HCT116 (cell line): ENCODE measurements at regions not wholly inside any gene's neighbourhood (a gene's known extent, or its start where the extent isn't known, plus 50 kb on each side); places are given as distances from the start of the nearest gene placed in this dataset.

Experiments used
- ATAC-seq: fragments of 200-7000 bp; cut with Tn5 transposase; 2 replicates; pipeline ENCODE4 v1.9.1; 2020; ENCODE audit warnings: mild to moderate bottlenecking, moderate library complexity
- BruUV-seq: library from RNA; stranded (reverse); fragments of 400-500 nt; replicated peaks from 2 replicates; lab custom pipeline; 2021; lab: Mats Ljungman, UMichigan
- CTCF ChIA-PET: fragments of 300-600 bp; sonication (Branson Sonifier 250); formaldehyde crosslinking; loops from one replicate; lab custom pipeline; 2021; ENCODE audit warnings: antibody characterized with exemption; lab: Charles Lee
- POLR2A ChIA-PET: fragments of 300-600, 350-600 bp; sonication (Branson Sonifier 250); formaldehyde crosslinking; loops from one replicate; lab custom pipeline; 2021; ENCODE audit warnings: antibody characterized with exemption; lab: Charles Lee
- RAD21 ChIA-PET, 2 experiments: fragments of 300-600 bp; sonication (Branson Sonifier 250); formaldehyde crosslinking; loops; one replicate each; lab custom pipeline; 2023; ENCODE audit warnings: low total read pairs in 2 of 2; ENCODE audit not compliant: uncharacterized antibody in 2 of 2, unreplicated experiment in 2 of 2, low non-redundant PET in 1 of 2; lab: Charles Lee
- DNase-seq: peaks from one replicate; pipeline ENCODE4 v3.0.0-alpha.2; 2010; ENCODE audit warnings: low read depth, low spot score
- H2AFZ ChIP-seq: fragments of 200-600 bp; shearing (Covaris generic), sonication (generic); 2 replicates; pipeline ENCODE4 v1.6.1; 2017; ENCODE audit warnings: low read depth, mixed run types, mixed read lengths, antibody characterized with exemption, low read length; ENCODE audit not compliant: poor library complexity, severe bottlenecking
- H3K27ac ChIP-seq: 2 replicates; pipeline ENCODE4 v1.5.1; 2012; ENCODE audit warnings: low read depth, low read length
- H3K27me3 ChIP-seq: fragments of 200-600 bp; sonication (generic); 2 replicates; pipeline ENCODE4 v1.6.1; 2016; ENCODE audit warnings: mixed run types, low read length, mixed read lengths; ENCODE audit not compliant: insufficient read depth
- H3K36me3 ChIP-seq, 2 experiments: fragments of 200-500 bp in 1 of 2; fragments of 200-600 bp in 1 of 2; sonication (Bioruptor generic) in 1 of 2; sonication (generic) in 1 of 2; 2 replicates each; pipeline versions ENCODE4 v1.5.1 to v1.6.1; 2014 to 2016; ENCODE audit warnings: low read length in 2 of 2, inconsistent platforms in 1 of 2, mixed read lengths in 1 of 2, mixed run types in 1 of 2; ENCODE audit not compliant: insufficient read depth in 2 of 2, control insufficient read depth in 1 of 2
- H3K4me1 ChIP-seq, 2 experiments: fragments of 200-600 bp in 1 of 2; sonication (generic) in 1 of 2; 2 replicates each; pipeline versions ENCODE4 v1.5.1 to v1.6.1; 2012 to 2017; ENCODE audit warnings: low read length in 2 of 2, inconsistent platforms in 1 of 2, mild to moderate bottlenecking in 1 of 2, mixed read lengths in 1 of 2, mixed run types in 1 of 2, moderate library complexity in 1 of 2; ENCODE audit not compliant: insufficient read depth in 2 of 2, control insufficient read depth in 1 of 2
- H3K4me2 ChIP-seq: fragments of 200-600 bp; sonication (generic); 2 replicates; pipeline ENCODE4 v1.6.1; 2017; ENCODE audit warnings: mixed run types, low read length, mixed read lengths
- H3K4me3 ChIP-seq, 2 experiments: fragments of 200-600 bp in 1 of 2; sonication (generic) in 1 of 2; replicated peaks in 1 of 2; 2 replicates each; pipeline ENCODE4 v1.5.1; 2011 to 2016; ENCODE audit warnings: low read length in 2 of 2, control low read depth in 1 of 2, low read depth in 1 of 2, mild to moderate bottlenecking in 1 of 2, mixed read lengths in 1 of 2, mixed run types in 1 of 2
- H3K79me2 ChIP-seq: fragments of 200-600 bp; sonication (generic); 2 replicates; pipeline ENCODE4 v1.6.1; 2017; ENCODE audit warnings: mild to moderate bottlenecking, mixed run types, low read length, moderate library complexity, mixed read lengths; ENCODE audit not compliant: insufficient read depth
- H3K9ac ChIP-seq: fragments of 200-600 bp; sonication (generic); 2 replicates; pipeline ENCODE4 v1.6.1; 2016; ENCODE audit warnings: low read length, mixed read lengths
- H3K9me2 ChIP-seq: fragments of 200-600 bp; sonication (generic), shearing (Covaris generic); 2 replicates; pipeline ENCODE4 v1.6.1; 2017; ENCODE audit warnings: mixed run types, mild to moderate bottlenecking, moderate library complexity; ENCODE audit not compliant: insufficient read depth
- H3K9me3 ChIP-seq, 2 experiments: fragments of 200-500 bp in 1 of 2; fragments of 200-600 bp in 1 of 2; sonication (Bioruptor generic) in 1 of 2; sonication (generic) in 1 of 2; 2 replicates each; pipeline ENCODE4 v1.6.1; 2014 to 2017; ENCODE audit warnings: low read length in 2 of 2, mixed read lengths in 2 of 2, inconsistent platforms in 1 of 2, low read depth in 1 of 2, mild to moderate bottlenecking in 1 of 2, mixed run types in 1 of 2, moderate library complexity in 1 of 2; ENCODE audit not compliant: control insufficient read depth in 1 of 2, insufficient read depth in 1 of 2
- H4K20me1 ChIP-seq: fragments of 200-600 bp; sonication (generic), shearing (Covaris generic); 2 replicates; pipeline ENCODE4 v1.6.1; 2017; ENCODE audit warnings: mixed run types, mild to moderate bottlenecking, moderate library complexity; ENCODE audit not compliant: insufficient read depth
- EGR1 ChIP-seq: IDR thresholded peaks from 2 replicates; pipeline ENCODE4 v1.6.1; 2012; ENCODE audit warnings: low read depth
- EZH2phosphoT487 ChIP-seq: fragments of 200-600 bp; IDR thresholded peaks from 2 replicates; pipeline ENCODE4 v1.6.1; 2018; ENCODE audit warnings: antibody characterized with exemption, borderline replicate concordance
- JUND ChIP-seq: IDR thresholded peaks from 2 replicates; pipeline ENCODE4 v1.6.1; 2012
- POLR2AphosphoS5 ChIP-seq: IDR thresholded peaks from 2 replicates; pipeline ENCODE4 v1.6.1; 2011; ENCODE audit warnings: mild to moderate bottlenecking, low read depth, low read length, moderate library complexity
- REST ChIP-seq: IDR thresholded peaks from 2 replicates; pipeline ENCODE4 v1.6.1; 2012; ENCODE audit warnings: low read depth
- SP1 ChIP-seq: IDR thresholded peaks from 2 replicates; pipeline ENCODE4 v1.6.1; 2012; ENCODE audit warnings: low read depth
- SRF ChIP-seq: IDR thresholded peaks from 2 replicates; pipeline ENCODE4 v1.6.1; 2012; ENCODE audit warnings: low read depth
- TCF7L2 ChIP-seq: IDR thresholded peaks from 2 replicates; pipeline ENCODE4 v1.7.0; 2011; ENCODE audit warnings: borderline replicate concordance, inconsistent platforms; ENCODE audit not compliant: insufficient read depth, insufficient read length; ENCODE audit errors: extremely low read depth
- YY1 ChIP-seq: IDR thresholded peaks from 2 replicates; pipeline ENCODE4 v1.6.1; 2011; ENCODE audit warnings: low read length, low read depth, moderate library complexity, mild to moderate bottlenecking; ENCODE audit not compliant: insufficient replicate concordance; ENCODE audit errors: extremely low read depth
- ZFX ChIP-seq: fragments of 450-650 bp; IDR thresholded peaks from 2 replicates; pipeline ENCODE4 v1.6.1; 2017
- intact Hi-C: fragments of 100-400 bp; cut with micrococcal nuclease; formaldehyde crosslinking; loops from 2 replicates; pipeline ENCODE4 v1.10.0; 2022
- TF ChIP-seq, protein P1 (sequence below): IDR thresholded peaks from 2 replicates; pipeline ENCODE4 v1.6.1; 2011; ENCODE audit warnings: mild to moderate bottlenecking, low read length, moderate library complexity; ENCODE audit not compliant: insufficient replicate concordance; ENCODE audit errors: extremely low read depth

DNA sequence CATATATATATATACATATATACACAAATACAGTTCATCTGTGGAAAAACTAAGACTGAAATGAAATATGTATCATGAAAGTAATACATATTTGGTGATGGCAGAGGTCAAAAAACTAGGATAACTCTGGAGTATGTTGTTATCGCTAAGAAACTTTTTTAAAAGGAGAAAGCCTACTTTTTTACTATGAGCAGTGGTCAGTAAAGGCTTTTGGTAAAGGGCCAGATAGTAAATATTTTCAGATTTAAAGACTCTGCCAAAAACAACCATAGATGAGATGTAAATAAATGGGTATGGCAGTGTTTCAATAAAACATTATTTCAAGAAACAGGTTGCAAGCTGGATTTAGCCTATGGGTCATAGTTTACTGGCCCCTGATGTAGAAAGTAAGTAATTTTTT is 93.8 kb upstream of the TGFBR2 start:
- DNase-seq (no peak), ATAC-seq (no peak)
- CTCF ChIA-PET, result no interaction called here
- RAD21 ChIA-PET, result no interaction called here
- no peaks in the 10 kb centered on the region for H3K9me3 ChIP-seq
- H3K79me2 ChIP-seq, result no peaks in the 10 kb centered on the region
- H3K4me3 ChIP-seq, result no peak overlapping the region
- H3K9ac ChIP-seq, result no peak overlapping the region
- peaks cover 5 to 13% of the 10 kb centered on the region in 2 experiments; a peak in 3 of 4 replicates for H3K4me1 ChIP-seq
- POLR2A ChIA-PET, result interaction anchor here (0.9 kb wide), 1 partner anchor 10 kb away, joined by 3 read pairs; no protein-coding TSS in a partner anchor
- H4K20me1 ChIP-seq, result no peaks in the 10 kb centered on the region
- H3K27ac ChIP-seq, result no peak overlapping the region
- H3K9me2 ChIP-seq, result no peaks in the 10 kb centered on the region
- no TSS peak for BruUV-seq
- H2AFZ ChIP-seq, result peak overlapping the region; percentile 7
- TF ChIP-seq YY1, result no peak
- TF ChIP-seq TCF7L2, result no peak
- no peak for TF ChIP-seq SRF
- no peak for TF ChIP-seq JUND
- TF ChIP-seq EGR1, result no peak
- TF ChIP-seq EZH2phosphoT487, result no peak
- TF ChIP-seq REST, result no peak
- no peak for TF ChIP-seq SP1
- TF ChIP-seq, protein P1, sequence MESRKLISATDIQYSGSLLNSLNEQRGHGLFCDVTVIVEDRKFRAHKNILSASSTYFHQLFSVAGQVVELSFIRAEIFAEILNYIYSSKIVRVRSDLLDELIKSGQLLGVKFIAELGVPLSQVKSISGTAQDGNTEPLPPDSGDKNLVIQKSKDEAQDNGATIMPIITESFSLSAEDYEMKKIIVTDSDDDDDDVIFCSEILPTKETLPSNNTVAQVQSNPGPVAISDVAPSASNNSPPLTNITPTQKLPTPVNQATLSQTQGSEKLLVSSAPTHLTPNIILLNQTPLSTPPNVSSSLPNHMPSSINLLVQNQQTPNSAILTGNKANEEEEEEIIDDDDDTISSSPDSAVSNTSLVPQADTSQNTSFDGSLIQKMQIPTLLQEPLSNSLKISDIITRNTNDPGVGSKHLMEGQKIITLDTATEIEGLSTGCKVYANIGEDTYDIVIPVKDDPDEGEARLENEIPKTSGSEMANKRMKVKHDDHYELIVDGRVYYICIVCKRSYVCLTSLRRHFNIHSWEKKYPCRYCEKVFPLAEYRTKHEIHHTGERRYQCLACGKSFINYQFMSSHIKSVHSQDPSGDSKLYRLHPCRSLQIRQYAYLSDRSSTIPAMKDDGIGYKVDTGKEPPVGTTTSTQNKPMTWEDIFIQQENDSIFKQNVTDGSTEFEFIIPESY, result no peak
- no peak for TF ChIP-seq ZFX
- TF ChIP-seq POLR2AphosphoS5, result no peak
- TF ChIP-seq, all 23 proteins: peak for 0
- Histone ChIP-seq H3K27me3 (no peaks in the 10 kb centered on the region), H3K36me3 (no peaks in the 10 kb centered on the region), H3K4me2 (no peak overlapping the region)
- intact Hi-C loops, result no loop called here
